ENCODE measurements at regions not wholly inside any gene's neighbourhood (a gene's known extent, or its start where the extent isn't known, plus 50 kb on each side); places are given as distances from the start of the nearest gene placed in this dataset.

GRCh38 chr3:150311156-150311555 lies 96.9 kb upstream of the TSC22D2 start:
- TF ChIP-seq POLR2A (IDR thresholded peaks at IDR 0.05) (no peak), CTCF (IDR thresholded peaks at IDR 0.05) (no peak)
- ATAC-seq = no peak
- 78 to 90% (median 83%) methylated on average over 1 of the region's 1 CpG for WGBS, 4 donors
- Histone ChIP-seq H3K4me1 (no peaks in the 10 kb centered on the region), H3K9me3 (no peaks in the 10 kb centered on the region), H3K27ac (no peak overlapping the region), H3K36me3 (no peaks in the 10 kb centered on the region), H3K4me3 (no peak overlapping the region), H3K27me3 (no peaks in the 10 kb centered on the region)
- intact Hi-C loops (cut with DNase I) = no loop called here
- DNase-seq = no peak

- no peaks in the 10 kb centered on the region for H3K36me3 ChIP-seq
- H3K4me3 ChIP-seq = no peak overlapping the region
- TF ChIP-seq CTCF (IDR thresholded peaks at IDR 0.05) (no peak), POLR2A (IDR thresholded peaks at IDR 0.05) (no peak)
- no peaks in the 10 kb centered on the region for H3K4me1 ChIP-seq
- intact Hi-C loops (cut with DNase I) = no loop called here
- no peaks in the 10 kb centered on the region for H3K27me3 ChIP-seq
- no peak overlapping the region for H3K27ac ChIP-seq
- DNase-seq = no peak
- H3K9me3 ChIP-seq = no peaks in the 10 kb centered on the region
- 89 to 91% (median 91%) methylated on average over 3 of the region's 3 CpGs for WGBS, 4 donors
- no peak for ATAC-seq
Observed at GRCh38 chr3:150309557-150309956, 98.5 kb upstream of the TSC22D2 start.

GRCh38 chr3:150309257-150309542 lies 98.9 kb upstream of the TSC22D2 start:
- Histone ChIP-seq H3K36me3 (no peaks in the 10 kb centered on the region), H3K9me3 (no peaks in the 10 kb centered on the region), H3K4me3 (no peak overlapping the region), H3K27me3 (no peaks in the 10 kb centered on the region), H3K27ac (no peak overlapping the region), H3K4me1 (no peaks in the 10 kb centered on the region)
- intact Hi-C loops (cut with DNase I) = no loop called here
- DNase-seq = no peak
- no peak for ATAC-seq
- TF ChIP-seq POLR2A (IDR thresholded peaks at IDR 0.05) = no peak
- no peak for TF ChIP-seq CTCF (IDR thresholded peaks at IDR 0.05)

- Histone ChIP-seq H3K27ac (no peak overlapping the region), H3K4me1 (no peaks in the 10 kb centered on the region), H3K4me3 (no peak overlapping the region), H3K9me3 (no peaks in the 10 kb centered on the region), H3K36me3 (no peaks in the 10 kb centered on the region), H3K27me3 (no peaks in the 10 kb centered on the region)
- 77 to 89% (median 84%) methylated on average over 12 of the region's 12 CpGs for WGBS, 4 donors
- no peak for ATAC-seq
- intact Hi-C loops (cut with DNase I) = no loop called here
- TF ChIP-seq CTCF (IDR thresholded peaks at IDR 0.05) = no peak
- DNase-seq = no peak
Observed at GRCh38 chr3:150308481-150309256, 99.4 kb upstream of the TSC22D2 start.
